Loucy (cell line): ENCODE measurements at regions not wholly inside any gene's neighbourhood (a gene's known extent, or its start where the extent isn't known, plus 50 kb on each side); places are given as distances from the start of the nearest gene placed in this dataset.

Experiments used
- EZH2phosphoT487 ChIP-seq: fragments of 200-600 bp; IDR thresholded peaks from 2 replicates; pipeline ENCODE4 v1.6.1; 2018; ENCODE audit warnings: antibody characterized with exemption, mild to moderate bottlenecking, moderate library complexity, borderline replicate concordance
- TF ChIP-seq, protein P1 (sequence below): fragments of 200-600 bp; sonication (generic); conservative IDR thresholded peaks from 2 replicates; pipeline ENCODE4 v1.5.1; 2014; ENCODE audit warnings: mild to moderate bottlenecking, antibody characterized with exemption, low read length

- TF ChIP-seq, protein P1, sequence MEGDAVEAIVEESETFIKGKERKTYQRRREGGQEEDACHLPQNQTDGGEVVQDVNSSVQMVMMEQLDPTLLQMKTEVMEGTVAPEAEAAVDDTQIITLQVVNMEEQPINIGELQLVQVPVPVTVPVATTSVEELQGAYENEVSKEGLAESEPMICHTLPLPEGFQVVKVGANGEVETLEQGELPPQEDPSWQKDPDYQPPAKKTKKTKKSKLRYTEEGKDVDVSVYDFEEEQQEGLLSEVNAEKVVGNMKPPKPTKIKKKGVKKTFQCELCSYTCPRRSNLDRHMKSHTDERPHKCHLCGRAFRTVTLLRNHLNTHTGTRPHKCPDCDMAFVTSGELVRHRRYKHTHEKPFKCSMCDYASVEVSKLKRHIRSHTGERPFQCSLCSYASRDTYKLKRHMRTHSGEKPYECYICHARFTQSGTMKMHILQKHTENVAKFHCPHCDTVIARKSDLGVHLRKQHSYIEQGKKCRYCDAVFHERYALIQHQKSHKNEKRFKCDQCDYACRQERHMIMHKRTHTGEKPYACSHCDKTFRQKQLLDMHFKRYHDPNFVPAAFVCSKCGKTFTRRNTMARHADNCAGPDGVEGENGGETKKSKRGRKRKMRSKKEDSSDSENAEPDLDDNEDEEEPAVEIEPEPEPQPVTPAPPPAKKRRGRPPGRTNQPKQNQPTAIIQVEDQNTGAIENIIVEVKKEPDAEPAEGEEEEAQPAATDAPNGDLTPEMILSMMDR = no peak
- TF ChIP-seq EZH2phosphoT487 = no peak
Measured at GRCh38 chr9:14516656-14517055, 176.6 kb downstream of the ZDHHC21 start.
